ENCODE measurements at regions not wholly inside any gene's neighbourhood (a gene's known extent, or its start where the extent isn't known, plus 50 kb on each side); places are given as distances from the start of the nearest gene placed in this dataset.

DNA sequence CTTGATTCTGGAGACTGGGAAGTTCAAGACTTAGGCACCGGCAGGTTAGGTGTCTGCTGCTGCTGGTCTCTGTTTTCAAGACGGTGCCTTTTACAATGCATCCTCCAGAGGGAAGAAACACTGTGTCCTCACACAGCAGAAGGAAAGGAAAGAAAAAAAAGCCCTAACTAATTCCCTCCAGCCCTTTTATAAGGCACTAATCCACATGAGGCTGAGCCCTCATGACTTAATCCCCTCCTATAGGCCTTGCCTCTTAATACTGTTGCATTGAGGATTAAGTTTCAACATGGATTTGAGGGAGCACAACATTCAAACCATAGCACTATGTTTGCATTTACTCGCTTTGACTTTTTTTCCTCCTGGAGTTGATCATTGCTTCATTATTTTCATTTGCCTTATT, 585.9 kb downstream of the TLR4 start:
- no peak for DNase-seq (ENCODE audit: low read depth, low spot score)
- no peak overlapping the region for H3K4me3 ChIP-seq (ENCODE audit: low read depth, low read length)
- in situ Hi-C loops (cut with HindIII; ENCODE audit: low sequenced_read_pairs): no loop called here
- TF ChIP-seq, protein P1, sequence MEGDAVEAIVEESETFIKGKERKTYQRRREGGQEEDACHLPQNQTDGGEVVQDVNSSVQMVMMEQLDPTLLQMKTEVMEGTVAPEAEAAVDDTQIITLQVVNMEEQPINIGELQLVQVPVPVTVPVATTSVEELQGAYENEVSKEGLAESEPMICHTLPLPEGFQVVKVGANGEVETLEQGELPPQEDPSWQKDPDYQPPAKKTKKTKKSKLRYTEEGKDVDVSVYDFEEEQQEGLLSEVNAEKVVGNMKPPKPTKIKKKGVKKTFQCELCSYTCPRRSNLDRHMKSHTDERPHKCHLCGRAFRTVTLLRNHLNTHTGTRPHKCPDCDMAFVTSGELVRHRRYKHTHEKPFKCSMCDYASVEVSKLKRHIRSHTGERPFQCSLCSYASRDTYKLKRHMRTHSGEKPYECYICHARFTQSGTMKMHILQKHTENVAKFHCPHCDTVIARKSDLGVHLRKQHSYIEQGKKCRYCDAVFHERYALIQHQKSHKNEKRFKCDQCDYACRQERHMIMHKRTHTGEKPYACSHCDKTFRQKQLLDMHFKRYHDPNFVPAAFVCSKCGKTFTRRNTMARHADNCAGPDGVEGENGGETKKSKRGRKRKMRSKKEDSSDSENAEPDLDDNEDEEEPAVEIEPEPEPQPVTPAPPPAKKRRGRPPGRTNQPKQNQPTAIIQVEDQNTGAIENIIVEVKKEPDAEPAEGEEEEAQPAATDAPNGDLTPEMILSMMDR (IDR thresholded peaks at IDR 0.05; ENCODE audit: low read depth, low read length): no peak

DNA sequence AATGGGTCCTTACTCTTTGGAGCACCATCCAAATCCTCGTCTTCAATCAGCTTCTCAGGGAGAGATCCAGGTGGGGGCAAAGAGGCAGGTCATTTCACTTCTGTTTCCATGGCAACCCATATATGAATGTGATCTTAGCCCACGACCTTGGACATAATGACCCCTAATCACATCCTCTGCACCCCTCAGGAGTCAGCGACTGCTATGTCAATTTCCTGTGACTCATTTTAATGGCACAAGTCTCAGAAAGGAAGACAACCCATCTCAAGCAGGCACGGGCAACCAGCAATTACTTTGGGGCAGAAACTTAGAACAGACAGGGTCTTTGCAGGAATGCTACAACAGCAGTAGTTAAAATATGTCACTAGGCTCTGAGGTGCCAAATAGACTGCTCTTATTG, 591.2 kb downstream of the TLR4 start:
- TF ChIP-seq, protein P1 (IDR thresholded peaks at IDR 0.05; ENCODE audit: low read depth, low read length): no peak
- in situ Hi-C loops (cut with HindIII; ENCODE audit: low sequenced_read_pairs): no loop called here
- DNase-seq (ENCODE audit: low read depth, low spot score): no peak
- no peak overlapping the region for H3K4me3 ChIP-seq (ENCODE audit: low read depth, low read length)

DNA sequence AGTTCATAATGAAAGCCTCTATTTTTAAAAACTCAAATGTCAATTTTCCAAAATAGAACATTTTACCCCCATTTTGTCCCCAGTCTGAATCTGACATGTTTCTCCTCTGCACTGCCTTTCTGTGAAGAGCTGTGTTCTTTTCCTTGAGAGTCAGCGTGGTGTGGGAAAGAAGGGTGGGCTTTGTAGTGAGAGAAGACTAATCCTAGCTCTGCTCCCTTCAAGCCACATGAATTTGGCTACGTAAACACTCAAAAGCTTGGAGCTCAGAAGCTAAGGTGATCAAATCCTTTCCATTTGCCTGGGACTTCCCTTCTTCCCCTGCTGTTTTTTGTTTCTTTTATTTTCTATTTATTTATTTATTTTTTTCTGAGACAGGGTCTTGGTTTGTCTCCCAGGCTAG, 598.5 kb downstream of the TLR4 start:
- H3K4me3 ChIP-seq (ENCODE audit: low read depth, low read length): no peak overlapping the region
- TF ChIP-seq, protein P1 (IDR thresholded peaks at IDR 0.05; ENCODE audit: low read depth, low read length): no peak
- in situ Hi-C loops (cut with HindIII; ENCODE audit: low sequenced_read_pairs): no loop called here
- no peak for DNase-seq (ENCODE audit: low read depth, low spot score)

DNA sequence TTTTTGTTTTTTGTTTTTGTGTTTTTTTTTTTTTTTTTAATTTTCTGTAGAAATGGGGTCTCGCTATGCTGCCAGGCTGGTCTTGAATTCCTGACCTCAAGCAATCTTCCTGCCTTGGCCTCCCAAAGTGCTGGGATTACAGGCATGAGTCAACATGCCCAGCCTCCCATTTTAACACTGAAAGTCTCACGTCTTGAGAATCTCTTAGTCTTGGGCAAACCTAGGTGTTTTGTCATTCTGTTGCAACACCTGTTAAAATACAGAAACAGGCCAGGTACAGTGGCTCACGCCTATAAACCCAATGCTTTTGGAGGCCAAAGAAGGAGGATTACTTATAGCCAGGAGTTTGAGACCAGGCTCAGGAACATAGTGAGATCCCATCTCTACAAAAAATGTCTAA, 599.0 kb downstream of the TLR4 start:
- in situ Hi-C loops (cut with HindIII; ENCODE audit: low sequenced_read_pairs): no loop called here
- TF ChIP-seq, protein P1 (IDR thresholded peaks at IDR 0.05; ENCODE audit: low read depth, low read length): no peak
- no peak for DNase-seq (ENCODE audit: low read depth, low spot score)
- H3K4me3 ChIP-seq (ENCODE audit: low read depth, low read length): no peak overlapping the region

DNA sequence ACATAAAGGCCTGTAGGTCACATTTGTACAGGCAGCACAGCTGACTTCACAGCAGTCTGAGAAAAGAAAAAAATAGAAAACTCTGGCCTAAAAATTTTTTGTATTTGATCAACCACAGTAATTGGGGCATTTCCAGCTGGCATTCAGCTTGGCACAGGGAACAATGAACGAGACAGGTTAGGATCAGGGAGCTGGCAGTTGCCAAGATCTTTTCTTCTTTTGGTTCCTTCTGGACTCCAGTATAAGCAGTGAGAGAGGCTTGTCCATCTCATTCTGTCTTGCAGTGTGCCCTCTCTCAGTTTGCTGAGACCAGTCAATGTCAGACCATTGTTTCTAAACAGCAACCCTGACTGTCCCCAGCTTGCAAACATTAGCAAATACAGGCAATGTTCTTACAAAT, 601.1 kb downstream of the TLR4 start:
- in situ Hi-C loops (cut with HindIII; ENCODE audit: low sequenced_read_pairs): no loop called here
- TF ChIP-seq, protein P1 (IDR thresholded peaks at IDR 0.05; ENCODE audit: low read depth, low read length): no peak
- DNase-seq (ENCODE audit: low read depth, low spot score): no peak
- H3K4me3 ChIP-seq (ENCODE audit: low read depth, low read length): no peak overlapping the region

DNA sequence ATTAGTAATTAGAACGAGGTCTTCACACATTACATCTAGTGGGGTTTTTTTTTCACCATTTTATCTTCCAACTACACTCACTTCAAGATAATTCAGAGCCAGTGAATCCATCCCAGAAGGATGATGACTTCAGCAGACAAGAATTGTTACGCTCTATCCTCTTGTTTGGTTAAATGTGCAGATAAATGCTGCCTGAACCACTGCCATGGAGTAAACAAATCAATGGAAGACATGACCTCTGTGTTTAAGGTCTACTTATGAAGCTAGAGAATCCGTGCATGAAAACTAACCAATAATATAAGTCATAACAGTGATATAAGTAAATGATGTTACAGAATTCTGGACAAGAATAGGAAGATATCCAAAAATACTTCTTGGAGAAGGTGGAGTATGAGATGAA, 602.6 kb downstream of the TLR4 start:
- in situ Hi-C loops (cut with HindIII; ENCODE audit: low sequenced_read_pairs): no loop called here
- TF ChIP-seq, protein P1 (IDR thresholded peaks at IDR 0.05; ENCODE audit: low read depth, low read length): no peak
- H3K4me3 ChIP-seq (ENCODE audit: low read depth, low read length): no peak overlapping the region
- no peak for DNase-seq (ENCODE audit: low read depth, low spot score)

DNA sequence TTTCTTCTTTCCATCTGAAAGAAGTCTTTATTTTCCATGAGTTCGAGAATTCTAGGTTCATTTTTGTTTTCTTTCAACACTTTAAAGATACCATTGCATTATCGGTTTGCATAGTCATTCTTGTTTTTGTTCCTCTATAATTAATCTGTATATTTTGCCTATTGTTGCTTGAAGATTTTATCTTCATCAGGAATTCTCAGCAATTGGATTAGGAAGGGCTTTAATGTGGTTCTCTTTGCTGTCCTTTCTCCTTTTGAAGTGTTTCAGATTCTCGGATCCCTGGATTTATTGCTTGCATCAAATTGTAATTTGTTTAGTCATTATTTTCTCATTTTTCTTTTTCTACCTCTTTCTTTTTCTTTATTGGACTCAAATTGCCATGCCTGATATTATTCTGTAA, 609.8 kb downstream of the TLR4 start:
- TF ChIP-seq, protein P1 (IDR thresholded peaks at IDR 0.05; ENCODE audit: low read depth, low read length): no peak
- DNase-seq (ENCODE audit: low read depth, low spot score): no peak
- no peak overlapping the region for H3K4me3 ChIP-seq (ENCODE audit: low read depth, low read length)
- in situ Hi-C loops (cut with HindIII; ENCODE audit: low sequenced_read_pairs): no loop called here
